ENCODE measurements at regions not wholly inside any gene's neighbourhood (a gene's known extent, or its start where the extent isn't known, plus 50 kb on each side); places are given as distances from the start of the nearest gene placed in this dataset.

DNA sequence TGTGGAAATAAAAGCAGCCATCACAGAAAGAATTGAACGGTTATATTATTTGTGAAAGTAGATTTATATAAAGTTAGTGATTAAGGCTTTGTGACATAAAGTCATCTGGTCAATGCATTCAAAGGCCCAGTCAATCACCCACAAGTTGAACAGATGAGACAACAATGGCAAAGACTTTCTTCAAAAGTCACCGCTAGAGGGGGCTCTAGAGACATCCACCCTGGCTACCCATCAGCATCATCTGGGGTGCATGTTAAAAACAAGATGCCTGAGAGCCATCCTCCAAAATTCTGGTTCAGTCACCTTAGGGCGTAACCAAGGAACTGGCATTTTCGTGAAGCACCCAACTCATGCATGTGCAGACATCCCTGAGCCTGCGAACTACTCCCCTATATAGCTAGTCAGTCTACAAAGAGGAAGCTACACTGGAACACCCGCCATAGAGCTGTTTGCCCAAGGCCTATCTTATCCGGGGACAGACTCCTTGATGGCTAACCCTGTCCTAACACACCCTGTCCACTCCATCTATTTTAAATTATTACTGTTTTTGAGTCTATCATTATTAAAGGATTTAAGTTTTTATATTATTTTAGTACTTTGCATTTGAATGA, 970.5 kb downstream of the UQCRFS1 start:
- TF ChIP-seq POLR2A (IDR thresholded peaks at IDR 0.05; ENCODE audit: extremely low read depth, insufficient read length) (no peak), MYC (IDR thresholded peaks at IDR 0.05; ENCODE audit: low read depth, low read length) (no peak)
- TF ChIP-seq, protein P1, sequence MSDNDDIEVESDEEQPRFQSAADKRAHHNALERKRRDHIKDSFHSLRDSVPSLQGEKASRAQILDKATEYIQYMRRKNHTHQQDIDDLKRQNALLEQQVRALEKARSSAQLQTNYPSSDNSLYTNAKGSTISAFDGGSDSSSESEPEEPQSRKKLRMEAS (IDR thresholded peaks at IDR 0.05; ENCODE audit: low read depth, low read length) = no peak
- TF ChIP-seq, protein P2, sequence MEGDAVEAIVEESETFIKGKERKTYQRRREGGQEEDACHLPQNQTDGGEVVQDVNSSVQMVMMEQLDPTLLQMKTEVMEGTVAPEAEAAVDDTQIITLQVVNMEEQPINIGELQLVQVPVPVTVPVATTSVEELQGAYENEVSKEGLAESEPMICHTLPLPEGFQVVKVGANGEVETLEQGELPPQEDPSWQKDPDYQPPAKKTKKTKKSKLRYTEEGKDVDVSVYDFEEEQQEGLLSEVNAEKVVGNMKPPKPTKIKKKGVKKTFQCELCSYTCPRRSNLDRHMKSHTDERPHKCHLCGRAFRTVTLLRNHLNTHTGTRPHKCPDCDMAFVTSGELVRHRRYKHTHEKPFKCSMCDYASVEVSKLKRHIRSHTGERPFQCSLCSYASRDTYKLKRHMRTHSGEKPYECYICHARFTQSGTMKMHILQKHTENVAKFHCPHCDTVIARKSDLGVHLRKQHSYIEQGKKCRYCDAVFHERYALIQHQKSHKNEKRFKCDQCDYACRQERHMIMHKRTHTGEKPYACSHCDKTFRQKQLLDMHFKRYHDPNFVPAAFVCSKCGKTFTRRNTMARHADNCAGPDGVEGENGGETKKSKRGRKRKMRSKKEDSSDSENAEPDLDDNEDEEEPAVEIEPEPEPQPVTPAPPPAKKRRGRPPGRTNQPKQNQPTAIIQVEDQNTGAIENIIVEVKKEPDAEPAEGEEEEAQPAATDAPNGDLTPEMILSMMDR (IDR thresholded peaks at IDR 0.05; ENCODE audit: low read depth, low read length) = peak; percentile 44
